Cerebellar nuclear complex (tissue), 1 donor: ENCODE measurements at regions not wholly inside any gene's neighbourhood (a gene's known extent, or its start where the extent isn't known, plus 50 kb on each side); places are given as distances from the start of the nearest gene placed in this dataset.
"Not testable (repeated sequence)": the region's sequence is repeated elsewhere in the genome, so short reads cannot be mapped to it uniquely, and the experiment has no call there.

Experiments used
- DNase-seq, 2 experiments: peaks; one replicate each; lab custom pipeline; 2025; lab: John Stamatoyannopoulos, UW

DNA sequence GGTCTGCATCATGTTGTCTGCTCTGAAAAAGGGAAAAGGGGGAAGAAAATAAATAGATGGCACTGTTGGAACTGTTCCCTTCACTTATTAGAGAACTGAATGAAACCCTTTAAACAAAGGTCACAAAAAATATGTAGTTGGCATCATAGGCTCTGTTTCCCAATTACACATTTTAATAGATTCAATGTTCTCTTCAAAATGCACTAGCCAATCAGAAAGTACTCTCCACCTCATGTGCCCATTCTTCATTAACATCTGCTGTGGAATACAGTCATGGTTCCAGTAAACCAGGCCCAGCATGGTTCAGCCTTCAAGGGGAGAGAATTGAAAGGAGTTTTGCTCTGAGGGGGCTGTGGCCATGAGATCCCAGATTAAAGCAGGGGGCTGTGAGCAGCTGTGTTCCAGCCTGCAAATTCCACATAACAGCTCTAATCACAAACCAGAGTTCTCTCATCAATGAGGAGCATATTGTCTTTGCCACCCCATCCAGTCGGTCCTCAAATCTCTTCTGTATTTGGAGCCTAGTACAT is 165.9 kb upstream of the CREB1 start:
- no peak for DNase-seq

DNA sequence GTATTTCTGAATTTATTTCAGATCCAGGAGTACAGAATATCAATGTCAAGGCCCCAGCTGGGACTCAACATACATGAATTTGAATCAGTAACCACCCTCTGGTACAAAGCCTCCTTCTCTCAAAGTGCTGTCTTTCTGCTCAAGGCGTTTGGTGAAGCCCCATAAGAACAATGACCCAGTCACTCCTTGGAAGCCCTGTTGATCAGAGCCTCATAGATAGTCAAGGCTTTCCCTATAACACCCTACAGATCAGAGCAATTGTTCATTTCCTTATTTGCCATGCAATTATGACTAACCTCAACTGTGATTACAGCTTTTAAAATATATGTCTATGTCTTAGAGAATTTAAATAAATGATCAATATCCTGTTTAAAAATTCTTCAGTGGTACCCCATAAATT is 159.1 kb upstream of the CREB1 start:
- DNase-seq, result no peak

DNA sequence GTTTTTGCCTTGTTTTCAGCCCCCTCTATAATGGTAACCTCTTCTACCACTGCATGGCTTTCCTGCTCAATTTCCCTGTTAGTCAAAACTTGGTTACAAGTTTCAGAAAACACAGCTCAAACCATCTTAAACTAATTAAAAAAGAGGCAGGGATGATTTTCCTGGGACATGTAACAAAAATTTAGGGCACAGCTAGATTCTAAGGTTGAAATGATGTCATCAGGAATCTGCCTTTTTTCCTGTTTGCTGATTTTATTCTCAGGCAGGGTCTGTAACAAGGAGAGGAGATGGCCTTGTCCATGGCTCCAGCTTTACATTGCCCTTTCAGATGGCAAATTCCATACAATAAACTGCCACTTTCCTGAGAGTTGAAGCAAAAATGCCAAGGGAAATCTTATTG is 157.9 kb upstream of the CREB1 start:
- no peak for DNase-seq

DNA sequence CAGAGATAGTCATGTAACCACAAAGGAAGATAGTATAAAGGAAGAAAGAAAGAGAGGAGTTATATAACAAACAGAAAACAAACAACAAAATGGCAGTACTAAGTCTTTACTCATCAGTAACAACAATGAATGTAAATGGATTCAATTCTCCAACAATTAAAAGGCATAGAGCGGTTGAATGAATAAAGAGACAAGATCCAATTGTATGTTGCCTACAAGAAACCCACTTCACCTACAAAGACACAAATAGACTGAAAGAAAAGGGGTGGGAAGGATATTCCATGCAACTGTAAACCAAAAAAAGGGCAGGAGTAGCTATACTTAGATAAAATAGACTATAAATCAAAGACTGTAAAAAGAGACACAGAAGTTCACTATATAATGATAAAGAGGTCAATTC is 157.3 kb upstream of the CREB1 start:
- DNase-seq, result no peak

DNA sequence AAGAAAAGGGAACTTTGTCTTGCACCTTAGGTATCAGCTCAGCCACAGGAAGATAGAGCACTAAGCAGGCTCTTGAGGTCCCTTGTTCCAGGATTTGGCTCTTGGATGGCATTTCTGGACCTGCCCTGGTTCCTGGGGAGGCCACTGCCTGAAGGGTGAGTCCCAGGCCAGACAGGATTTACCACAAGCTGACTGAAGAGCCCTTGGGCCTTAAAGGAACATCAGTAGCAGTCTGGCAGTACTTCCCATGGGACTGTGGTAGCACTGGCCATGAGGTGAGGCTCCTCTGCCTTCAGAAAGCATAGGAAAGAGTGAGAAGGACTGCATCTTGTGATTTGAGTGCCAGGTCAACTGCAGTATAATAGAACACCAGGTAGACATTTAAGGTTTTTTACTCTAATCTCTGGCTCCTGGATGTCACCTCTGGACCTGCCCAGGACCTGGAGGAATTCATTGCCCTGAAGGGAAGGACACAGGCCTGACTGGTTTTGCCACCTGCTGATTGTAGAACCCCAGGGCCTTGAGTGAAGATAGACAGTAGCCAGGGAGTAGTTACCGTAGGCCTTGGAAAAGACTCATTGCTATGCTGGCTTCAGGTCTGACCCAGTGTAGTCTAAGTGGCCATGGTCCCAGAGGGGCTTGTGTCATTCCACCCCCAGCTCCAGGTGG is 154.4 kb upstream of the CREB1 start:
- no peak for DNase-seq

DNA sequence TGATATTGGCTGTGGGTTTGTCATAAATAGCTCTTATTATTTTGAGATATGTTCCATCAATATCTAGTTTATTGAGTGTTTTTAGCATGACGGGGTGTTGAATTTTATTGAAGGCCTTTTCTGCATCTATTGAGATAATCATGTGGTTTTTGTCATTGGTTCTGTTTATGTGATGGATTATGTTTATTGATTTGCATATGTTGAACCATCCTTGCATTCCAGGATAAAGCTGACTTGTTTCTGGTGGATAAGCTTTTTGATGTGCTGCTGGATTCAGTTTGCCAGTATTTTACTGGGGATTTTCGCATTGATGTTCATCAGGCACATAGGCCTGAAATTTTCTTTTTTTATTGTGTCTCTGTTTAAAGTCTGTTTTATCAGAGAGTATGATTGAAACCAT is 151.1 kb upstream of the CREB1 start:
- DNase-seq, result not testable (repeated sequence)

DNA sequence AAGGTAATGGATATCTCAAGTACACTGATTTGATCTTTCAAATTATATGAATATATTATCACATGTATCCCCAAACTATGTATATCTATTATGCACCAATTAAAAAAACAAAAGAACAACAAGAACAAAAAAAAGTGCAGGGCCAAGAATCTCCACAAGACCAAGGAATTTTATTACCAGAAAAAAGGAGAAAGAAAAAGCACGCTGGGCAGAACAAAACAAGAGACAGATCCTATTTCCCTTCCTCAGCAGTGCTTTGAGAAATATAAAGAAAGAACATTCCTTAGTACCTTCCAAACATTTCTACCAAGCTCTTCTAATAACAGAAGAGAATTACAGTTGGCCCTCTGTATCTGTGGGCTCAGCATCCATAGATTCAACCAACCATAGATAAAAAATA is 144.7 kb upstream of the CREB1 start:
- no peak for DNase-seq

DNA sequence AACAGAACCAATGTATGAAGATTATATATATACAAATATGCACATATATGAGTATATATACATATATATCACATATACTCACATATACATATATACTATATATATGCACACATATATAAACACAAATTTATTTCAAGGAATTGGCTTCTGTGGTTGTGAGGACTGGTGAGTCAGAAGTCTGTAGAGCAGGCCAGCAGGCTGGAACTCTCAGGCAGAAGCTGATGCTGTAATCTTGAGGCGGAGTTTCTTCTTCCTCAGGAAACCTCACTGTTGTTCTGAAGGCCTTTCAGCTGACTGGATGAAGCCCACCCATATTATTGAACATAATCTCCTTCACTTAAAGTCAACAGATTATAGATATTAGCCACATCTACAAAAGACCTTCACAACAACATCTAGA is 143.9 kb upstream of the CREB1 start:
- no peak for DNase-seq

DNA sequence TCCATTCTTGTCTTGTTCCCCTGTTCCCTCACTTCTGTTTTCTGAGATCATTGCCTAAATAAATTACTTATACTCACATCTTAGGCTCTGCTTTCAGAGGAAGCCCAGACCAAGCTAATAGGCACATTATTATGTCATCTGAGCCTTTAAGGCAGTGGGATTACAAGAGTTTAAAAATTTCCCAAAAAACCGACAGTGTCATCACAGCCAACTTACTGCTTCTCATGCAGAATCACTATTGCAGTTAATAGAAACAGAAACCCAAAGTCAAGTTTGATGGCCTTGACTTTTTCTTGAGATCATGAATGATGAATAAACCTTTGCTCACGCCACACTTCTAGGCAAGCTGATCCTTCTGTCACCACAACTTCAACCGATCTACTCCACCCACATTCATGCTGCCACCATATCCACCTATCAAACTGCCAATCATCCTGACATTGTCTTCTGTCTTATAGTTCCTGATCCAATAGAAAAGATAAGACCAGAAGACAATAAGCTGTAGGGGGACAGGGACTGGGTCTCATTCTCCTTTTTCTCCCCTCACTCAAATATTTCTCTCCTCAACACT is 142.7 kb upstream of the CREB1 start:
- DNase-seq, result no peak

DNA sequence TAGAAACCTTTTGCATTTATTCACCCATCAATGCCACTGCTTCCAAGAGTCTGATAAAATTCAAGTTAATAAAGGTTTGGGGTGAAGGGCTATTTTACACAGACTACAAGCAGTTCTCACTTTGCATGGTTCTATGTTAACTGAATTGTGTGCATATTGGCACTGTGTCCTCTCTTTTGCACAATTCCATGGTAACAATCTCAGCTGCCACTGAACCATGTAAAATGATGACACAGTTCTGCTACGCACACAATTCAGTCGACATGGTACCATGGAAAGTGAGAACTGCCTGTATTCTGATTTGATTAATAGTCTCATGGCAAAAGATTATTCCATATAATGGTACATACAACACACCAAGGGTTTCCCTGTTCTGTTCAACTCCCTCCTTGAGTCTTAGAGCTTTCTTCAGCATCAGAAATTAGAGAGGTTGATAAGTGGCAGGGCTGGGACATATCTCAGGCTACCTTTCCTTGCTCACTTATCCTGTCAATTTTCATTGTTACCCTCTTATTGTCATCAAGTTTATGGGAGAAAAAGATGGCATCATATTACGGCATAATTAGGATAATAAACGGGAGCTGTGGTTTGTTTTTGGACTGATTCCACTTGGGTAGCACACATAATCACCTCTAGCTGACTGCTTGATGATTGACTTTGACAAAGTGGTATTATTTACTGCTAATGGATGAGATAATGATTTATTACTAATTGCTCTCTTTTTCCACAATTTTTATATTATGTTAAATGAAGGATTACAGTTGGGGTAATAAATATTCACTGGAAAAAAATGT is 139.3 kb upstream of the CREB1 start:
- DNase-seq, result no peak

DNA sequence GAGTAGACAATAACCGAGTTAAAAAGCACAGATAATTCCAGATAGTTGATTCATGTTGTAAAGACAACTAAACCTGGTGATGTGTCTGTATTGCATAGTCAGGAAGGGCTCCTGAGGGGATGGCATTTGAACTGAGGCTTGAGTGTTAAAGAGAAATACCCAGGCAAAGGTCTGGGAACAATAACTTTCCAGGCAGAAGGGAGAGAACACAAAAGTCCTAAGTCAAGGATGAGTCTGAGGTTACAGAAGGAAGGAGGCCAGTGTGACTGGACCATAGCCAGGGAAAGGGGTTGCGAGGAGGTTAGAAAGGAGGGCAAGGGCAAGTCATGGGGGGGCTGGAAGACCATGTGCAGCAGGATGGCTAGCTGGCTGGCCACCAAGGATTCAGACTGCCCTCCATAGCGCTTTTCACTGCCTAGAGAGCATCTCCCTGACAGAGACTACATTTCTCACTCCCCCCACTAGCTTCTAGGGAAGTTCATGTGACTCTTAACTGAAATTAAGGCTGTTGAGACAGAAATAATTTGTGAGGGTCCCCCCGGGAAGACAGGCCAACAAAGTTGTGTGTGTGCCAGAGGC is 135.5 kb upstream of the CREB1 start:
- no peak for DNase-seq

DNA sequence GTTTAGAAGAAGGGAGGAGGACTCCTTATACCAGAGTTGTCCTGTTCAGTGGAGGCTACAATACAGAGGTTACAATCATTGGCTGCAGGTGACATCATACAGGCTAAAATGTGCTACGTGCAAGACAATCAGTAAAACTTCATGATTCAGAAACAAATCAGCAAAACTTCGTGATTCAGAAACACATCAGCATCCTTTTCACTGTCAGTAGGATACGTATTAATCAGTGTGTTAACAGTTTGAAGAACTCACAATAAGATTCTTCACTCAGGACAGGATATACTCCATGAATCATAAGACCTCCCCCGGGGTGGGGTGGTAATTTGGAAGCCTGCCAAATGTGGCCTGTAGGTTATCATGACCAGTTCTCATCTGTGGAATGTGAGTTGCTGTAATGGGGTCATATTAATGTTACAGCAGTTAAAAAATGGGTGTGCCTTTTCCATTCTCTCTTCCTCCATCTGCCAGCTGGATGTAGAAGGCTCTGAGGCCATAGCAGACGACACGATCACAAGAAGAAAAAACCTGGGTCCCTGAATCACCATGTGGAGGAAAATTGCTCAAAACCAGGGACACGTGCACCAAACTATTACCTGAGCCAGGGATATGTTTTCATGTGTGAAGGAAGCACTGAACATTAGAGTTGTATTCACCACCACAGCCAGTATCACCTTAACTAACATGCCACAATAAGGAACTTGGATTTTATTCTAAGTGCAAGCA is 134.8 kb upstream of the CREB1 start:
- DNase-seq, result no peak

DNA sequence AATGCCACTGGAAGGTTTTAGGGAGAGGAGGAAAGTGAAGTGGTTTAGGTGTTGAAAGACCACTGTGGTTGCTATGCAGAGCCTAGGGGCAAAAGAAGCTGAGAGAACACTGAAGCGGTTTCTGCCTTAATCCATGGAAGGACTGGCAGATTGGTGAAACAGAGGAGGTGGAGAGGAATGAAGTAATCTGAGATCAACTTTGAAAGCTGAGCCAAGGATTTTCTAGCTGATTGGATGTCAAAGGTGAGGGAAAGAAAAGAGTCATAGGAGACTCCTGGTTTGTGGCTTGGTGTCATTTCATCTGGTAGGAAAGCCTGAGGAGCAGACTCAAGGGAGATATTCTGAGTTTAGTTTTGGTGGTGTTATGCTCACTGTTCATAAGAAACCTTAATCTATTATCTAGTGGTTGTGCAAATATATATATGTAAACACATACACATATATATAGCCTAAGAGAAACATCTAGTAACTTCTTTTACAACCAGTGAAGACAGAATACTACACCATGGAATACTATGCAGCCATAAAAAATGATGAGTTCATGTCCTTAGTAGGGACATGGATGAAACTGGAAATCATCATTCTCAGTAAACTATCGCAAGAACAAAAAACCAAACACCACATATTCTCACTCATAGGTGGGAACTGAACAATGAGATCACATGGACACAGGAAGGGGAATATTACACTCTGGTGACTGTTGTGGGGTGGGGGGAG is 134.1 kb upstream of the CREB1 start:
- DNase-seq, result no peak

DNA sequence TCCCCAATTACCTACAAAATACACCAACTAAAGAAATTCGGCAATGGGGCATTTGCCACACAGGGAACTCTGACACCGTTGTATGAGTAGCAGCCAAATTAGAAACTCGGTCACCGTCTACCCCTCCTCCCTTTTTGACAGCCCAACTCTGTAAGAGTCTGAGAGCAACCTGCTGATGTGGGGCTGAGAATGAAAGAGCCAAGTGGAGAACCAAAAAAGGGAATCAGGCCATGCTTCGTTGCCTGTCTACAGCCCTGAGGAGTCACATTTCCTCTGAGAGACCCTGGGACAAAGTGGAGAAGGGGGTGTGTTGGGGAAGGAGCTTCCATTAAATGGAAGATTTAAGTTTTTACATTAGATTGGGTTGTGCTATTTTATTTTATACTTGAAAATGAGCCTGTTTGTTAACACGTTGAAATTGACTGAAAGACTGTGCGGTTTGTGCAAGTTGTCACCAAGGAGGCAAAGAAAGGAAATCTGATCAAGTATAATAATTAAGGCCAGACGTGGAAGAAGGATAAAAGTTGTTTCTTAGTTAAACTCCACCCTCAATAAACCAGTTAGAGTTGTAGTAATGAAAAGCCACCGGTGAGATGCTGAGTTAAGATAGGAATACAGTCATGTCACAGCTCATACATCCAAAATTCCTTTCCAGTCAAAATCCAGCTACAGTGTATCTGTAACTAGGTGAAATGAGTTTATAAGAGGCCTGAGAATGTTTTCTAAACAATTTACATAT is 131.7 kb upstream of the CREB1 start:
- DNase-seq, result no peak

DNA sequence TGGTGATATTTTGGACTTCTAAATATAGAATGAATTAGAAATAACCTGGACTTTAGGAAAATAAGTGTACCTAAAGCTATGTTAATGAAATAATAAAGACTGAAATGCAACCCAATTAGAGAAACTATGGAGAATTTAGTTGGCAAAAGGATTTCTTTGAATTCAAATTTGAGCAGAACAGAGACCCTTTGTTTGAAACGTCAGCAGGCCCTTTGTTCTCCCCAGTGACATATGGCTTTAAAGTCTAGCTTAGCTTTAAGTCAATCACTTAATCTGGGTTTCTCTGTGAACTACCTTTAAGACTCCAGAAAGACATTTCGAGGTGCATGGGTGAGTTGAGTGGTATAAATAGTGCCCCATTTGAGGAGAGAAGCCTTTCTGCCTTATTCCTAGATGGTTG is 130.5 kb upstream of the CREB1 start:
- DNase-seq, result no peak

DNA sequence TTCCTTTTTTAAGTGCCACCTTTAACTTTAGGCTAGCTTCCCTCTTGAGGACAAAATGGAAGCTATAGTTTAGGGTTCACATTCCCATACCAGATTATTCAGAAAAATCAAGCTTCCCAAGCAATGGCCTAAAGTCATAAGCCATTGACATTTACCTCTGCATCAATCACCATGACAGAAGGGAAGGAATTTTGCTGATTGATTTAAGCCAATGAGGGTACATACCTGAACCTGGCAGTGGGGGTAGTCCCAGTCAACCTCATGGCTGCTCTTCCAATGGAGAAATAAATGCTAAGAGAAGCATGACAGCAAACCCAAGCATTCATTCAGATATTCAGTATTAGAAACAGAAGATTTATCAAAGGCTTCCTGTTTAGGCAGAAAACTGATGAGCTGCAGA is 128.4 kb upstream of the CREB1 start:
- DNase-seq, result no peak

DNA sequence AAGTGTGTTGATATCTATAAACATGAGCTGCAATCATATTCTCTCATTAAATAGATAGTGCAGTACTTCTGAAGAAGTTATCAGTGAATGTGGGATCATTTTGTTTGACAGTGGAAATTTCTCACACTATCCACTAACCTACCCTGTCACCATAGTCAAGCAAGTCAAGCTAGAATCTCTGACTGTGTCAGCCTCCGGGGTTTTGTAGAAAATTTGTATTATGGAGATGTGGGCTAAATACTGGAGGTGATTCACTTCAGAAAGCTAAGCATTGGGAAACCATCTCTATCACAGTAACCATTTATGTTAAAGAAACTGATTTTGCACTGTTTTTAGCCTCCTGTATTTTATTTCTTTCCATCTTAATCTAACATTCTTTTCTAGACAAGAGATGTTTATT is 126.6 kb upstream of the CREB1 start:
- no peak for DNase-seq

DNA sequence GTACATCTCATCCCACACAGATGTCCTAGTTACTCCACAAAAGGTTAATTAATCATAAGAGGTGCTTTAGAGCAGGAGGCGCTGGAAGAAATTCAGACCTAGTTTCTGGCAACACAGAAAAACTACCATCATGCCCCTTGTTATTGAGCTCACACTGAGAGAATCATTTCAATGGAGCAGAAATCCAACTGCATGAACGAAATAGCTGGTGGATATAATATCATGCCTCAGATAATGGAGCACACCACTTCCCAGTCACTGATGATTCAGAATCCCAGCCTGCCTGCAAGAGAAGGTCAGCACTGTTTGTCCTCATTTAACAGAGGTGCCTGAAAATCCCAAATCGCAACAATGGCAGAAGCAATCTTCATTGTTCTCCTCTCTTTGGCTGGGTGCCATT is 125.8 kb upstream of the CREB1 start:
- no peak for DNase-seq

DNA sequence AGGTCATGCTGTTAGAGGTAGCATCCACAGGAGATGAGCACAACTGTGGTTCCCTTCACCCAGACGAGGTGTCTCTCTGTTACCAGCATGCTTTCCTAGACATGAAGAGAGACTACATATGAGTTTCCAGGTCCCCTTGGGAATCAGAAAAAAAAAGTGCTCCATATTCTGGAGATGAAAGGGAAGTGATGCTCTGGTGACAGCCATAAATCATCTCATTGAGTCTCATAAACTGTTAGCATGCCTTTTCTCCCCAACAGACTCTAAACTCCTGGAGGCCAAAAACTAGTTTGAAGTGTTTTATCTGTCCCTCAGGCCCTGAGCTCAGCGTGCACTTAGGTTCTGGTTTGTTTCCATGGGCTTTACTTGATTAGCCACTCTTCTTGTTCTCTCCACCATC is 124.6 kb upstream of the CREB1 start:
- DNase-seq, result no peak

DNA sequence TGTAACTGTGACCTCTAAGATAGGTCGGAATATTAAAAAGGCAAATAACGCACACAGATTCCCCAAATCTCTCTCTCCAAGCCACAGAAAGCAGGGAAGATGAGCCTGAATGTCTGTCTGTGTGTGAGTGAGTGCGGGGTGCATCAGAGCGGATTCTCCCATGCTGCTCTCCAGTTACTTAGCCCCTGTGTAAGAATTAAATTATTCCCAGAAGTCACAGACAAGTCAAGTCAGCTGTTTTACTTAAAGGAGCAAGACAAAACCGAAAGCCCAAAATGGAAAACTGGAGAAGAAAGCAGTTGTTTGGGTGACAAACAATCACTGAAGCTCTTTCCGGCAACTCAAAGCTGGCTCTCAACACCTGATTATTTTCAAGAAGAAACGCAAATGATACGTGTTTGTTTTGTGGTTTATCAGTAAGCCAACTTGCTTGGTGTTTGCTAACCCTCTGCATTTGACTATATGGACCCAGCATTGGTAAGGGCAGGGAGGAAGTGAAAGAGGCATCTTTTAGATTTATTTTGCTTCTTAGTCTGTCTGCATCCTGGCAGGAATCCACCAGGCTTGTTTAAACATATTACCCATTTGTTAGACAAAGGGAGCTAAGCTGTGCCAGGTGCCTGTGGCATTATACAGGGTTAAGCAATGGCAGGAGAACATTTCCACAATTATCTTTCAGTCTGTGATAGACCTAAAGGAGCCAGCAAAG is 121.5 kb upstream of the CREB1 start:
- no peak for DNase-seq
